PC-3 (cell line): ENCODE measurements at regions not wholly inside any gene's neighbourhood (a gene's known extent, or its start where the extent isn't known, plus 50 kb on each side); places are given as distances from the start of the nearest gene placed in this dataset.
A peak's percentile ranks its signal among the peaks of the same experiment; 100 is the strongest.

Experiments
- ATAC-seq: fragments of 200-7000 bp; cut with Tn5 transposase; 2 replicates; pipeline ENCODE4 v1.9.1; 2020; ENCODE audit warnings: mild to moderate bottlenecking, moderate library complexity
- BruUV-seq: library from RNA; stranded (reverse); fragments of 400-500 nt; replicated peaks from 2 replicates; lab custom pipeline; 2021; lab: Mats Ljungman, UMichigan
- CTCF ChIA-PET: fragments of 300-600 bp; sonication (Branson Sonifier 250); formaldehyde crosslinking; loops from one replicate; lab custom pipeline; 2022; ENCODE audit warnings: antibody characterized with exemption; lab: Charles Lee
- POLR2A ChIA-PET: fragments of 300-600 bp; sonication (Branson Sonifier 250); formaldehyde crosslinking; loops from one replicate; lab custom pipeline; 2022; ENCODE audit warnings: antibody characterized with exemption; ENCODE audit not compliant: unreplicated experiment; lab: Charles Lee
- DNase-seq: peaks from one replicate; pipeline ENCODE4 v3.0.0-alpha.2; 2015
- H2AFZ ChIP-seq: fragments of 300-600 bp; sonication (generic); 2 replicates; pipeline ENCODE4 v1.6.0; 2016; ENCODE audit warnings: antibody characterized with exemption, low read length
- H3F3A ChIP-seq: fragments of 300-600 bp; sonication (generic); one replicate; pipeline ENCODE4 v1.6.0; 2017; ENCODE audit warnings: antibody characterized with exemption, low read length, control low read depth, mild to moderate bottlenecking; ENCODE audit not compliant: unreplicated experiment
- H3K27ac ChIP-seq: fragments of 300-600 bp; sonication (generic); 2 replicates; pipeline ENCODE4 v1.5.1; 2016; ENCODE audit warnings: mild to moderate bottlenecking, low read length
- H3K27me3 ChIP-seq: fragments of 300-600 bp; sonication (generic); 2 replicates; pipeline ENCODE4 v1.6.1; 2016; ENCODE audit warnings: low read length, mixed read lengths
- H3K36me3 ChIP-seq: fragments of 300-600 bp; sonication (generic); 2 replicates; pipeline ENCODE4 v1.6.1; 2016; ENCODE audit warnings: low read depth, mixed run types, low read length, mixed read lengths
- H3K4me1 ChIP-seq: fragments of 300-600 bp; sonication (generic); 2 replicates; pipeline ENCODE4 v1.5.1; 2016; ENCODE audit warnings: low read length; ENCODE audit not compliant: insufficient read depth
- H3K4me2 ChIP-seq: fragments of 300-600 bp; sonication (generic); 2 replicates; pipeline ENCODE4 v1.6.0; 2016; ENCODE audit warnings: low read length
- H3K4me3 ChIP-seq: fragments of 300-600 bp; sonication (generic); 2 replicates; pipeline ENCODE4 v1.5.1; 2016; ENCODE audit warnings: mild to moderate bottlenecking, low read length, mixed read lengths
- H3K79me2 ChIP-seq: fragments of 300-600 bp; sonication (generic); 2 replicates; pipeline ENCODE4 v1.6.1; 2017; ENCODE audit warnings: low read length, mixed read lengths
- H3K9ac ChIP-seq: fragments of 300-600 bp; sonication (generic); 2 replicates; pipeline ENCODE4 v1.6.0; 2016; ENCODE audit warnings: mild to moderate bottlenecking, low read length
- H3K9me2 ChIP-seq: fragments of 300-600 bp; sonication (generic); replicated peaks from 2 replicates; pipeline ENCODE4 v1.6.1; 2016; ENCODE audit warnings: mixed run types, low read length, mixed read lengths
- H3K9me3 ChIP-seq: fragments of 300-600 bp; sonication (generic); 2 replicates; pipeline ENCODE4 v1.6.1; 2016; ENCODE audit warnings: low read length, mixed read lengths
- H4K20me1 ChIP-seq: fragments of 300-600 bp; sonication (generic); 2 replicates; pipeline ENCODE4 v1.6.1; 2016; ENCODE audit warnings: low read length, mixed read lengths
- CTCF ChIP-seq: fragments of 300-600 bp; sonication (generic); conservative IDR thresholded peaks from 2 replicates; pipeline ENCODE4 v1.5.1; 2017; ENCODE audit warnings: antibody characterized with exemption, low read depth, mild to moderate bottlenecking, low read length
- EZH2 ChIP-seq: fragments of 300-600 bp; sonication (generic); IDR thresholded peaks from one replicate; pipeline ENCODE4 v1.6.1; 2017; ENCODE audit warnings: antibody characterized with exemption, mild to moderate bottlenecking, low read length; ENCODE audit not compliant: unreplicated experiment
- EZH2phosphoT487 ChIP-seq: fragments of 300-600 bp; sonication (generic); IDR thresholded peaks from 2 replicates; pipeline ENCODE4 v1.6.1; 2018; ENCODE audit warnings: mild to moderate bottlenecking, antibody characterized with exemption, low read length, borderline replicate concordance
- intact Hi-C: fragments of 100-400 bp; cut with micrococcal nuclease; formaldehyde crosslinking; loops from 2 replicates; pipeline ENCODE4 v1.9.0; 2023

GRCh38 chr1:189662190-189662589 is 815.5 kb downstream of the BRINP3 start:
- ATAC-seq (peak; percentile 37; the same call in 1 of the 2 replicates), DNase-seq (peak; percentile 72)
- Histone ChIP-seq H3K9me3 (no peaks in the 10 kb centered on the region), H3K4me1 (peaks cover 27% of the 10 kb centered on the region), H3F3A (no peaks in the 10 kb centered on the region), H4K20me1 (no peaks in the 10 kb centered on the region), H2AFZ (no peak overlapping the region), H3K9ac (no peak overlapping the region), H3K27ac (no peak overlapping the region), H3K27me3 (no peaks in the 10 kb centered on the region), H3K9me2 (no peaks in the 10 kb centered on the region), H3K36me3 (no peaks in the 10 kb centered on the region), H3K4me3 (no peak overlapping the region), H3K79me2 (no peaks in the 10 kb centered on the region), H3K4me2 (no peak overlapping the region)
- ChIA-PET POLR2A (no interaction called here), CTCF (no interaction called here)
- TF ChIP-seq EZH2 = no peak
- TF ChIP-seq EZH2phosphoT487 = no peak
- no peak for TF ChIP-seq CTCF
- no TSS peak for BruUV-seq
- intact Hi-C loops = no loop called here

DNA sequence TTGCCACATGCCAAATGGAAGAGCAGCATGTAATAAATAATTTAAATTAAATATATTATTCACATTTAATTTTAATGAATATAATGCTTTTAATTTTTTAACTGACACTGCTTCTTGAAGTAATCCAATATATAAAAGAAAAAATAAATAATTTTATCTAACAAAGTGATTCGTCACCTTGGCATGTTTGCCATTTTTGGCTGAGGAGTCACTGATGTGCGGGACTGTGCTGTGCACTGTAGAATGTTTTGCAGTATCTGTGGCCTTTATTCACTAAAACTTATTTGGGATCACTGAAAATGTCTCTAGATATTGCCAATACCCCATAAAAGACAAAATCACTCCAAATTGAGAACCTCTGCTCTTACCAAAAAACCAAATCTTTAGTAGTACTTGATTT is 807.8 kb downstream of the BRINP3 start:
- H3K4me1 ChIP-seq = peaks cover 3% of the 10 kb centered on the region; the same call in 1 of the 2 replicates
- POLR2A ChIA-PET = no interaction called here
- no peak for TF ChIP-seq EZH2phosphoT487
- no peak for TF ChIP-seq EZH2
- no peak for TF ChIP-seq CTCF
- no peaks in the 10 kb centered on the region for H4K20me1 ChIP-seq
- no peaks in the 10 kb centered on the region for H3K9me2 ChIP-seq
- no peaks in the 10 kb centered on the region for H3K27me3 ChIP-seq
- H2AFZ ChIP-seq = no peak overlapping the region
- H3K9ac ChIP-seq = no peak overlapping the region
- BruUV-seq = no TSS peak
- no peak overlapping the region for H3K4me2 ChIP-seq
- no peaks in the 10 kb centered on the region for H3F3A ChIP-seq
- intact Hi-C loops = no loop called here
- H3K36me3 ChIP-seq = no peaks in the 10 kb centered on the region
- CTCF ChIA-PET = no interaction called here
- no peaks in the 10 kb centered on the region for H3K79me2 ChIP-seq
- no peak overlapping the region for H3K4me3 ChIP-seq
- H3K9me3 ChIP-seq = no peaks in the 10 kb centered on the region
- DNase-seq (peak; percentile 63), ATAC-seq (peak; percentile 31; the same call in 1 of the 2 replicates)
- H3K27ac ChIP-seq = no peak overlapping the region

- intact Hi-C loops = no loop called here
- H3F3A ChIP-seq = no peaks in the 10 kb centered on the region
- POLR2A ChIA-PET = no interaction called here
- H3K27me3 ChIP-seq = no peaks in the 10 kb centered on the region
- CTCF ChIA-PET = no interaction called here
- H3K36me3 ChIP-seq = no peaks in the 10 kb centered on the region
- no TSS peak for BruUV-seq
- H2AFZ ChIP-seq = no peak overlapping the region
- H3K9me3 ChIP-seq = no peaks in the 10 kb centered on the region
- H3K79me2 ChIP-seq = no peaks in the 10 kb centered on the region
- TF ChIP-seq EZH2 (no peak), CTCF (peak; percentile 31; the same call in 1 of the 2 replicates)
- ATAC-seq (peak; percentile 35; the same call in 1 of the 2 replicates), DNase-seq (no peak)
- H3K4me3 ChIP-seq = no peak overlapping the region
- no peak overlapping the region for H3K9ac ChIP-seq
- peaks cover 3% of the 10 kb centered on the region; the same call in 1 of the 2 replicates for H3K4me1 ChIP-seq
- no peak overlapping the region for H3K4me2 ChIP-seq
- no peak overlapping the region for H3K27ac ChIP-seq
- no peaks in the 10 kb centered on the region for H3K9me2 ChIP-seq
- H4K20me1 ChIP-seq = no peaks in the 10 kb centered on the region
These were observed 804.4 kb downstream of the BRINP3 start for GRCh38 chr1:189673217-189673616.
